VCaP (cell line): ENCODE measurements at regions not wholly inside any gene's neighbourhood (a gene's known extent, or its start where the extent isn't known, plus 50 kb on each side); places are given as distances from the start of the nearest gene placed in this dataset.

Source experiments
- H3K27ac ChIP-seq: fragments of 450-650 bp; 2 replicates; pipeline ENCODE4 v1.5.1; 2017
- CTCF ChIP-seq: fragments of 450-650 bp; conservative IDR thresholded peaks from 2 replicates; pipeline ENCODE4 v1.5.1; 2017; ENCODE audit warnings: mild to moderate bottlenecking, moderate library complexity

DNA sequence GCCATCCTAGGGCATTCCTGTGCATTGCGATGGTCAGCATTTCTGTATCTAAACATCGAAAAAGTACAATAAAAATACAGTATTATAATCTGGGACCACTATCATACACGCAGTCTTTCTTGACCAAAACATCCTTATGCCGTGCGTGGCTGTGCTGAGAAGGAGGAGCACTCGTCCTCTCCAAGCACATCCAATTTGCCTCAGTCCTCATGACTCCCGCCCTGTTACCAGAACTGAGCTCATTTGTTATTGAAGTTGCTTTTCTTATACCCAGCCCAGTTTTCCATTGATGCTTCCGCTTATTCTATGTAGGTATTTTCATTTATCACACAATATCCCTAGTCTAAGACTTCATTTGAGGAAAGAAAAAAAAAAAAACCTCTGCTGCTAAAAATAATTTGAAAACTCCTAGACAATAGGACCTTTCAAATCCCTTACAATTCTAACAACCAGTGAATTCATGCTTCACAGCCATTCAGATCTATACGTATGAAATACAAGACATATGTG is 236.9 kb upstream of the PLEKHG7 start:
- H3K27ac ChIP-seq = no peak overlapping the region
- no peak for TF ChIP-seq CTCF

DNA sequence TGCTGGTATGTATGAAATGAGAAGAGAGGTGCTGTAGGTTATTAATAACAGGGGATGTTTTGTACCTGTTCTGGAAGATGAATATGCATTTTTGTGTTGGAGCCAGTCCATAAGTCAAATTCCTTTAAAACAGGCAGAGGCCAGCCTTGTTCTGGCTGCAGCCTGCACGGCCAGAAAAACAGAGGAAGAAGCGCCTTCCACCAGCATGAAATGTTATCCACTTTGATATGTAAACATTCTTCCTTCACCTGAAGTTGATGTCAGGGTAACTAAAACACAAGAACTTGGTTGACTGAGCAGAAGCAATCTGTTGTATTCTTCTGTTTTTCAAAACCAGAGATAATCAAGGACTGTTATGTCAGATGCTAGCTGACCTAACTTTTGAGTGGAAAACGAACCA is 237.9 kb upstream of the PLEKHG7 start:
- no peak overlapping the region for H3K27ac ChIP-seq
- TF ChIP-seq CTCF = no peak

- H3K27ac ChIP-seq = no peak overlapping the region
- no peak for TF ChIP-seq CTCF
These were observed 239.6 kb upstream of the PLEKHG7 start for GRCh38 chr12:92463171-92463570.

GRCh38 chr12:92462527-92462926 is 240.3 kb upstream of the PLEKHG7 start:
- H3K27ac ChIP-seq = no peak overlapping the region
- no peak for TF ChIP-seq CTCF

GRCh38 chr12:92462049-92462448 is 240.7 kb upstream of the PLEKHG7 start:
- TF ChIP-seq CTCF = no peak
- H3K27ac ChIP-seq = no peak overlapping the region

- no peak overlapping the region for H3K27ac ChIP-seq
- no peak for TF ChIP-seq CTCF
These were observed 242.9 kb upstream of the PLEKHG7 start for GRCh38 chr12:92459850-92460249.

- no peak for TF ChIP-seq CTCF
- no peak overlapping the region for H3K27ac ChIP-seq
These were observed 243.8 kb upstream of the PLEKHG7 start for GRCh38 chr12:92458996-92459395.
